Activated T-helper 2 cell treated with anti-CD3 and anti-CD28 coated beads, Interferon-gamma antibody, Interleukin-2, Interleukin-4, amounts not matched to agents 10 μg/mL and 5 μg/mL and 100 μg/mL, durations not matched to agents 14 hours and 24 hours and 36 hours (primary cell): ENCODE measurements at regions not wholly inside any gene's neighbourhood (a gene's known extent, or its start where the extent isn't known, plus 50 kb on each side); places are given as distances from the start of the nearest gene placed in this dataset.

Source experiments
- DNase-seq: peaks from one replicate; pipeline ENCODE4 v3.0.0; 2021; ENCODE audit warnings: low spot score
- H3K27ac Mint-ChIP-seq: one replicate; pipeline ENCODE4 v1.8.0; 2021; ENCODE audit warnings: mixed read lengths
- H3K27me3 Mint-ChIP-seq: one replicate; pipeline ENCODE4 v1.8.0; 2021; ENCODE audit warnings: low read depth, mixed read lengths
- H3K36me3 Mint-ChIP-seq: one replicate; pipeline ENCODE4 v1.8.0; 2021; ENCODE audit warnings: low read depth, mixed read lengths
- H3K4me1 Mint-ChIP-seq: one replicate; pipeline ENCODE4 v1.8.0; 2021; ENCODE audit warnings: low read depth, mixed read lengths
- H3K4me3 Mint-ChIP-seq: one replicate; pipeline ENCODE4 v1.8.0; 2021; ENCODE audit warnings: low read depth, mild to moderate bottlenecking, moderate library complexity, mixed read lengths
- H3K9me3 Mint-ChIP-seq: one replicate; pipeline ENCODE4 v1.8.0; 2021; ENCODE audit warnings: mixed read lengths
- intact Hi-C: fragments of 100-400 bp; cut with micrococcal nuclease; formaldehyde crosslinking; loops from one replicate; pipeline ENCODE4 v1.15.1; 2023

GRCh38 chr6:134866563-134866962, 83.3 kb downstream of the ALDH8A1 start:
- H3K4me1 Mint-ChIP-seq: peaks cover 7% of the 10 kb centered on the region
- no peaks in the 10 kb centered on the region for H3K36me3 Mint-ChIP-seq
- H3K27ac Mint-ChIP-seq: no peak overlapping the region
- no peaks in the 10 kb centered on the region for H3K9me3 Mint-ChIP-seq
- H3K4me3 Mint-ChIP-seq: no peak overlapping the region
- no peak for DNase-seq
- intact Hi-C loops: no loop called here
- H3K27me3 Mint-ChIP-seq: peaks cover 9% of the 10 kb centered on the region

GRCh38 chr6:134864558-134864957, 85.3 kb downstream of the ALDH8A1 start:
- intact Hi-C loops: no loop called here
- no peaks in the 10 kb centered on the region for H3K4me1 Mint-ChIP-seq
- H3K27ac Mint-ChIP-seq: no peak overlapping the region
- H3K4me3 Mint-ChIP-seq: no peak overlapping the region
- no peaks in the 10 kb centered on the region for H3K9me3 Mint-ChIP-seq
- DNase-seq: no peak
- no peaks in the 10 kb centered on the region for H3K36me3 Mint-ChIP-seq
- H3K27me3 Mint-ChIP-seq: peaks cover 9% of the 10 kb centered on the region

- DNase-seq: no peak
- no peaks in the 10 kb centered on the region for H3K36me3 Mint-ChIP-seq
- no peak overlapping the region for H3K27ac Mint-ChIP-seq
- peaks cover 12% of the 10 kb centered on the region for H3K27me3 Mint-ChIP-seq
- intact Hi-C loops: no loop called here
- no peaks in the 10 kb centered on the region for H3K9me3 Mint-ChIP-seq
- no peak overlapping the region for H3K4me3 Mint-ChIP-seq
- no peaks in the 10 kb centered on the region for H3K4me1 Mint-ChIP-seq
These were observed 86.0 kb downstream of the ALDH8A1 start for GRCh38 chr6:134863763-134864510.

GRCh38 chr6:134854366-134854765, 95.5 kb downstream of the ALDH8A1 start:
- intact Hi-C loops: no loop called here
- Mint-ChIP-seq H3K4me3 (no peak overlapping the region), H3K27ac (no peak overlapping the region), H3K4me1 (no peaks in the 10 kb centered on the region), H3K27me3 (peaks cover 29% of the 10 kb centered on the region), H3K9me3 (no peaks in the 10 kb centered on the region), H3K36me3 (no peaks in the 10 kb centered on the region)
- DNase-seq: no peak

- intact Hi-C loops: no loop called here
- H3K27ac Mint-ChIP-seq: no peak overlapping the region
- H3K4me3 Mint-ChIP-seq: no peak overlapping the region
These were observed 96.5 kb downstream of the ALDH8A1 start for GRCh38 chr6:134853111-134854055.

GRCh38 chr6:134851548-134851947, 98.4 kb downstream of the ALDH8A1 start:
- intact Hi-C loops: no loop called here
- Mint-ChIP-seq H3K9me3 (no peaks in the 10 kb centered on the region), H3K27me3 (peaks cover 22% of the 10 kb centered on the region), H3K27ac (no peak overlapping the region), H3K4me1 (no peaks in the 10 kb centered on the region), H3K36me3 (no peaks in the 10 kb centered on the region), H3K4me3 (no peak overlapping the region)
- no peak for DNase-seq

More at GRCh38 chr6:134853111-134854055, 96.5 kb downstream of the ALDH8A1 start:
- DNase-seq: no peak
- no peaks in the 10 kb centered on the region for H3K4me1 Mint-ChIP-seq
- H3K27me3 Mint-ChIP-seq: peaks cover 27% of the 10 kb centered on the region
- no peaks in the 10 kb centered on the region for H3K36me3 Mint-ChIP-seq
- no peaks in the 10 kb centered on the region for H3K9me3 Mint-ChIP-seq

GRCh38 chr6:134850721-134851305, 99.1 kb downstream of the ALDH8A1 start:
- Mint-ChIP-seq H3K36me3 (no peaks in the 10 kb centered on the region), H3K27me3 (peaks cover 23% of the 10 kb centered on the region), H3K9me3 (no peaks in the 10 kb centered on the region), H3K4me3 (no peak overlapping the region), H3K27ac (no peak overlapping the region), H3K4me1 (no peaks in the 10 kb centered on the region)
- no peak for DNase-seq
- intact Hi-C loops: no loop called here

- peaks cover 23% of the 10 kb centered on the region for H3K27me3 Mint-ChIP-seq
- H3K9me3 Mint-ChIP-seq: no peaks in the 10 kb centered on the region
- no peak overlapping the region for H3K27ac Mint-ChIP-seq
- H3K36me3 Mint-ChIP-seq: no peaks in the 10 kb centered on the region
- intact Hi-C loops: no loop called here
- H3K4me1 Mint-ChIP-seq: no peaks in the 10 kb centered on the region
- no peak overlapping the region for H3K4me3 Mint-ChIP-seq
- DNase-seq: no peak
These were observed 99.9 kb downstream of the ALDH8A1 start for GRCh38 chr6:134849920-134850447.

GRCh38 chr6:134848076-134848475, 101.8 kb downstream of the ALDH8A1 start:
- Mint-ChIP-seq H3K4me1 (no peaks in the 10 kb centered on the region), H3K9me3 (no peaks in the 10 kb centered on the region), H3K4me3 (no peak overlapping the region), H3K36me3 (no peaks in the 10 kb centered on the region), H3K27ac (no peak overlapping the region), H3K27me3 (peaks cover 13% of the 10 kb centered on the region)
- intact Hi-C loops: no loop called here
- no peak for DNase-seq

GRCh38 chr6:134846865-134847264, 103.0 kb downstream of the ALDH8A1 start:
- Mint-ChIP-seq H3K27me3 (peaks cover 17% of the 10 kb centered on the region), H3K27ac (no peak overlapping the region), H3K4me1 (no peaks in the 10 kb centered on the region), H3K4me3 (no peak overlapping the region), H3K36me3 (no peaks in the 10 kb centered on the region), H3K9me3 (no peaks in the 10 kb centered on the region)
- intact Hi-C loops: no loop called here
- DNase-seq: no peak

- H3K27me3 Mint-ChIP-seq: peaks cover 17% of the 10 kb centered on the region
- intact Hi-C loops: no loop called here
- H3K4me3 Mint-ChIP-seq: no peak overlapping the region
- H3K4me1 Mint-ChIP-seq: no peaks in the 10 kb centered on the region
- no peaks in the 10 kb centered on the region for H3K9me3 Mint-ChIP-seq
- no peak for DNase-seq
- H3K36me3 Mint-ChIP-seq: no peaks in the 10 kb centered on the region
- no peak overlapping the region for H3K27ac Mint-ChIP-seq
These were observed 103.9 kb downstream of the ALDH8A1 start for GRCh38 chr6:134846031-134846430.

GRCh38 chr6:134844120-134844519, 105.8 kb downstream of the ALDH8A1 start:
- no peak overlapping the region for H3K4me3 Mint-ChIP-seq
- intact Hi-C loops: no loop called here
- no peak for DNase-seq
- H3K9me3 Mint-ChIP-seq: no peaks in the 10 kb centered on the region
- no peaks in the 10 kb centered on the region for H3K4me1 Mint-ChIP-seq
- H3K27me3 Mint-ChIP-seq: peaks cover 20% of the 10 kb centered on the region
- no peak overlapping the region for H3K27ac Mint-ChIP-seq
- H3K36me3 Mint-ChIP-seq: no peaks in the 10 kb centered on the region
